ENCODE measurements at regions not wholly inside any gene's neighbourhood (a gene's known extent, or its start where the extent isn't known, plus 50 kb on each side); places are given as distances from the start of the nearest gene placed in this dataset.
A peak's percentile ranks its signal among the peaks of the same experiment; 100 is the strongest.
"Not testable (repeated sequence)": the region's sequence is repeated elsewhere in the genome, so short reads cannot be mapped to it uniquely, and the experiment has no call there.

- Mint-ChIP-seq H3K27me3 (ENCODE audit: low read depth) (no peaks in the 10 kb centered on the region), H3K9me3 (peaks cover 8% of the 10 kb centered on the region), H3K27ac (ENCODE audit: unreplicated experiment) (no peak overlapping the region), H3K36me3 (ENCODE audit: low read depth) (no peaks in the 10 kb centered on the region), H3K4me1 (peaks cover 15% of the 10 kb centered on the region), H3K4me3 (no peak overlapping the region)
- DNase-seq (ENCODE audit: low read depth, low spot score): no peak
- no peak for TF ChIP-seq CTCF (conservative IDR thresholded peaks at IDR 0.05)
Measured at GRCh38 chrX:1815456-1816175, 200.8 kb downstream of the ASMT start.

GRCh38 chrX:1816387-1816982, 201.6 kb downstream of the ASMT start:
- DNase-seq (ENCODE audit: low read depth, low spot score); H3K27ac Mint-ChIP-seq (ENCODE audit: unreplicated experiment); H3K36me3 Mint-ChIP-seq (ENCODE audit: low read depth); H3K27me3 Mint-ChIP-seq (ENCODE audit: low read depth); H3K4me3 Mint-ChIP-seq; H3K9me3 Mint-ChIP-seq: not testable (repeated sequence)
- H3K4me1 Mint-ChIP-seq: peaks cover 17% of the 10 kb centered on the region

GRCh38 chrX:1821846-1822245, 207.0 kb downstream of the ASMT start:
- peaks cover 8% of the 10 kb centered on the region for H3K9me3 Mint-ChIP-seq
- no peaks in the 10 kb centered on the region for H3K27me3 Mint-ChIP-seq (ENCODE audit: low read depth)
- H3K36me3 Mint-ChIP-seq (ENCODE audit: low read depth): peaks cover 3% of the 10 kb centered on the region
- H3K4me3 Mint-ChIP-seq: no peak overlapping the region
- no peak for DNase-seq (ENCODE audit: low read depth, low spot score)
- H3K4me1 Mint-ChIP-seq: peaks cover 4% of the 10 kb centered on the region
- no peak for TF ChIP-seq CTCF (conservative IDR thresholded peaks at IDR 0.05)
- no peak overlapping the region for H3K27ac Mint-ChIP-seq (ENCODE audit: unreplicated experiment)

GRCh38 chrX:1824855-1825254, 210.0 kb downstream of the ASMT start:
- H3K9me3 Mint-ChIP-seq: peaks cover 4% of the 10 kb centered on the region

GRCh38 chrX:1833656-1834360, 218.9 kb downstream of the ASMT start:
- TF ChIP-seq CTCF (conservative IDR thresholded peaks at IDR 0.05): no peak
- peaks cover 6% of the 10 kb centered on the region for H3K9me3 Mint-ChIP-seq
- no peak for DNase-seq (ENCODE audit: low read depth, low spot score)
- peak overlapping the region; percentile 22 for H3K27ac Mint-ChIP-seq (ENCODE audit: unreplicated experiment)
- no peaks in the 10 kb centered on the region for H3K27me3 Mint-ChIP-seq (ENCODE audit: low read depth)
- H3K4me3 Mint-ChIP-seq: no peak overlapping the region
- peaks cover 4% of the 10 kb centered on the region for H3K36me3 Mint-ChIP-seq (ENCODE audit: low read depth)
- H3K4me1 Mint-ChIP-seq: peaks cover 21% of the 10 kb centered on the region

More at GRCh38 chrX:1824855-1825254, 210.0 kb downstream of the ASMT start:
- H3K36me3 Mint-ChIP-seq (ENCODE audit: low read depth): peaks cover 3% of the 10 kb centered on the region
- DNase-seq (ENCODE audit: low read depth, low spot score): no peak
- H3K27me3 Mint-ChIP-seq (ENCODE audit: low read depth): no peaks in the 10 kb centered on the region
- TF ChIP-seq CTCF (conservative IDR thresholded peaks at IDR 0.05): no peak
- peak overlapping the region; percentile 12 for H3K27ac Mint-ChIP-seq (ENCODE audit: unreplicated experiment)
- no peak overlapping the region for H3K4me3 Mint-ChIP-seq
- H3K4me1 Mint-ChIP-seq: peaks cover 4% of the 10 kb centered on the region

GRCh38 chrX:1835056-1835455, 220.2 kb downstream of the ASMT start:
- no peak for DNase-seq (ENCODE audit: low read depth, low spot score)
- Mint-ChIP-seq H3K9me3 (peaks cover 6% of the 10 kb centered on the region), H3K4me3 (no peak overlapping the region), H3K27ac (ENCODE audit: unreplicated experiment) (no peak overlapping the region), H3K27me3 (ENCODE audit: low read depth) (no peaks in the 10 kb centered on the region), H3K36me3 (ENCODE audit: low read depth) (peaks cover 4% of the 10 kb centered on the region), H3K4me1 (peaks cover 21% of the 10 kb centered on the region)
- no peak for TF ChIP-seq CTCF (conservative IDR thresholded peaks at IDR 0.05)
